Middle frontal gyrus (tissue), 1 donor: ENCODE measurements at regions not wholly inside any gene's neighbourhood (a gene's known extent, or its start where the extent isn't known, plus 50 kb on each side); places are given as distances from the start of the nearest gene placed in this dataset.
"Not testable (repeated sequence)": the region's sequence is repeated elsewhere in the genome, so short reads cannot be mapped to it uniquely, and the experiment has no call there.

ENCODE experiments used
- DNase-seq: peaks from one replicate; pipeline ENCODE4 v3.0.0-alpha.2; 2015; ENCODE audit warnings: low spot score; ENCODE audit errors: extremely low spot score

DNA sequence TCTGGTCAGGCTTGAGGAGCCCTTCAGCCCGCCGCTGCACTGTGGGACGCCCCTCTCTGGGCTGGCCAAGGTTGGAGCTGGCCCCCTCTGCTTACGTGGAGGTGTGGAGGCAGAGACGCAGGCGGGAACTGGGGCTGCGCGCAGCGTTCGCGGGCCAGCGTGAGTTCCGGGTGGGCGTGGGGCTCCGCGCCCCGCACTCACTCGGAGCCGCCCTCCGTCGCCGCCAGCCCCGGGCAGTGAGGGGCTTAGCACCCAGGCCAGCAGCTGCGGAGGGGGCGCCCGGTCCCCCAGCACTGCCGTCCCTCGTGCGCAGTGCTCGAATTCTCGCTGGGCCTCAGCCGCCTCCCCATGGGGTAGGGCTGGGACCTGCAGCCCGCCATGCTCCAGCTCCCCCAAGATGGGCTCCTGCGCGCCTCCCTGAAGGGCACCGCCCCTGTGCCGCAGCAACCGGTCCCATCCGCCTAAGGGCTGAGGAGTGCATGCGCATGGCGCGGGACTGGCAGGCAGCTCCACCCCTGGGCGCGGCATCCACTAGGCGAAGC, 695.9 kb downstream of the EPHA7 start:
- DNase-seq = no peak

GRCh38 chr6:92719773-92720172, 699.6 kb downstream of the EPHA7 start:
- no peak for DNase-seq

GRCh38 chr6:92716638-92717037, 702.7 kb downstream of the EPHA7 start:
- DNase-seq = no peak

DNA sequence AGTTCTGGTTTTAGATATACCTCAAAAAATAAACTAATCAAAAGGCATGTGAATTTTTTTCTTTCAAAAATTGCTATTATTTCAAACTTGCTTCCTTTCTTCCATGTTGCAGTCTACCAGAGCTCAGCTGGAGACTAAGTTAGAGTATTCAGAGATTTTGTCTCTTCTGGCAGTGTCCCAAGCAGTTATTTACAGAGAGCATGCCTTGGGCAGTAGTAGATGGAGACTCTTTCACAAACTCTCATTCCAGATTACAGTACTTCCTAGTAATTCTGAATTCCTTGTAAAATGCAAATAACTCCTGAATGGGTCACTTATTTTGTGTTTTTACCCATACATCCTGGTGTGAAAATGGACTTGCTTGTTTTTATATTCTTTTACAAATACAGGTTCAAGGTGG, 703.4 kb downstream of the EPHA7 start:
- DNase-seq = no peak

- DNase-seq = no peak
Observed at GRCh38 chr6:92714346-92714745, 705.0 kb downstream of the EPHA7 start.

DNA sequence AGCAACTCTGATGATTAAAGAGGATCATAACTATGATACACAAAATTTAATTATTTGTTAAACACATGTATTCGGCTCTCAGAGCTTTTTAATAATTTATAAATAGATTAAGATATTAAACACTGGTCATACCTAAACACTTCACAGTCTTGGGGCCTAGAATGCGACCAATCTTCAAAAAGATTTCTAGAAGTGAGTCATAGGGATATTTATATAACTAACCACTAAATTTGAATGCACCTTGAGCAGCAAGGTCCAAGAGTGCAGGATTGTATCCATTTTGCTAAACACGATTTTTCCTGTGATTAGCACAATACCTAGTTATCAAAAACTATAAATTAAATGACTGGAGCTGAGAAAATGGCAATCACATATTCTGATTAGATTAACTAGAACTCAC, 709.3 kb downstream of the EPHA7 start:
- DNase-seq = no peak

- no peak for DNase-seq
Observed at GRCh38 chr6:92708945-92709344, 710.4 kb downstream of the EPHA7 start.

DNA sequence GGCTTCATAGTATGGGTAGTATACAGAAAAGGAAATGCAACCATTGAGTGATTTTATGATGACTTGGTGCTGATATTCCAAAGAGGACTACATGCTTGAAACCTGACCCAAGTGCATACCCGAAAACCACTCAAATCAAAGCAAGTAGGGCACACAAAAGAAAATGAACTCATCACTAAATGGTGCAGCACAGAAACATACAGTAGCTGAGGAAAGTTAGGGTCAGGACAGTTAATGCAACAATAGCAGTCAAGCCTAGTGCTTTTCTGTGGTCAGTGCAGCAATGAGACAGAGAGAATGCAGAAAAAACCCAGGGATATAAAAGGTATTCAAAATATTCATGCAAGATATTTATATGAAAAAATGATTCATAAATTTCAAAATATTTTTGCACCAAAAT, 711.1 kb downstream of the EPHA7 start:
- no peak for DNase-seq

GRCh38 chr6:92706976-92707375, 712.4 kb downstream of the EPHA7 start:
- no peak for DNase-seq

DNA sequence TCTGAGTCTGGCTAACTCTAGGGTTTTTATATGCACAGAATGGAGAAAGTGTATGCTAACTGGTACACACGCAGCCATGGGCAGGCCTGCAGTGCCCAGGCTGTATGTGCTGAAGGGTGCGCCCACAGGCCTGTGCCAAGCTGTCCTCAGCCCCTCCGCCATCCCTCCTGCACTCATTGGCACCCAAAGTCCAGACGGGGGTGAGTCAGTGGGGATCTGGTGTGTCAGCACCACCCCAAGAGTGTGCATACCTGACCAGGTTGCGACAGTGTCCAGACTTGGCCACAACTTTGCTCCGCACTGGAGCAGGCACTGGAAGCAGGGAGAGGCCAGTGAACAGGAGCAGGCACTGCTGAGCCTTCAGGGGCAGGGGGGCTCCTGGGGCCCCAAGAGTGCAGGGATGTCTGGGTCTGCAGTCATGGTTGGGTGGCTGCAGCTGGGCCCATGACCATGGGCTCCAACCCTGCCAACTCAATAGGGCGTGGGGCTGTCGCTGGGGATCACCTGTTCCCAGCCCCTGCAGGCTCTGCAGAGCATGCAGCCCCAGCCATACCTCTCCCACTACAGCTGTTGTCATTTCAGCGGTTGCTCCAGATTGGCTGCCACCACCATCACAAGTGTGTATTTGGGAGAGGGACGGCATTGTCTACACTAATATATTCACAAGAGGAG, 717.8 kb downstream of the EPHA7 start:
- no peak for DNase-seq

DNA sequence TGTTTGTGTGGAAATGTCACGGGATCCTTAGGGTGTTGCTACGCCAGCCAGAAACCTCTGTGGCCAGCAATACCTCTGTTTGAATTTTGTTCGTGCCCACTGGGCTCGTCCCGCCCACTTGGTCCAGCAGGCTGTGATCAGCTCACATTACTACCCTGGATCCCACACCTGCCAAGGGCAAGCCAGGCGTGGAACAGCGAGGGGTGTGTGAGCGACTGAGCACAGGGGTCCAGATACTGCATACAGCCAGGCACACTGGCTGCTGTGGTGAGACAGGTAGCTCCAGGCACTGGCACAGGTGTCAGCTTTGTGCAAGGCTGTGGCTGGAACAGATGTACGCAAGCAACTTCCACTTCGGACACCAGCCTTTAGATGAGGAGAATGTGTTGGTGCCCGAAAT, 718.9 kb downstream of the EPHA7 start:
- no peak for DNase-seq

DNA sequence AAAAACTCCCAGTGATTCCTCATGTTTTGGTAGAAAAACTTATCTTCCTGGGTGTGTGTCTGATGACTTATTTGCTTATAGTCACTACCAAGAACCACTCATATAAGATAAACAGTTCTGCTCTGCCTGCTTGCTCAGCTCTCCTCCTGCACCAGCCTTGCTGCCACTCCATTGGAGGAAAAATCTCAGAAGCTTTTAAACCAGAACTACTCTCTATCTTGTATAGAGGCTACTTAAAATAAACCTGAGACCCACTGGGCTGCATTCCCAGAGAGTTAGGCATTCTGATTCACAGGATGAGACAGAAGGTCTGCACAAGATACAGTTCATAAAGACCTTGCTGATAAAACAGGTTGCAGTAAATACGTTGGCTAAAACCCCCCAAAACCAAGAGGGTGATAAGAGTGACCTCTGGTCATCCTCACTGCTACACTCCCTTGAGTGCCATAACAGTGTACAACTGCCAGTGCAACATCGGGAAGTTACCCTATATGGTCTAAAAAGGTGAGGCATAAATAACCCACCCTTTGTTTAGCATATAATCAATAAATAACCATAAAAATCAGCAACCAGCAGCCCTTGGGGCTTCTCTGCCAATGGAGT, 728.3 kb downstream of the EPHA7 start:
- DNase-seq = no peak

DNA sequence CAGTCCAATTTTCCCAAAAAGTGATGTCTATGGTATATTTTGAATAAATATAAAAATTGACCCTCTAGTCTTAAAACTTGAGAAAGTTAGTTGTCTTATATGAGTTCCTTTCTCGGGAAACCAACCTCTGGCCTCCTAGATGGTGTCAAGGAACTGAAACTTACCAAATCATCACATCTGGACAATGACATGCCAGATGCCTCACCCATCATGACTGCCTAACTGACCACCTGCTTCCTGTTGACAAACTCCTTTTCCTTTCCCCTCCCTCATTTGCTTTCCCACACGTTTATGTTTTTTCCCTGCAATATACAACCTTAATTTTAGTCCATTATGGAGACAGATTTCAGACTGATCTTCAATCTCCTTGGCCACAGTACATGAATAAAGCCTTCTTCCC, 731.0 kb downstream of the EPHA7 start:
- DNase-seq = no peak

- no peak for DNase-seq
Observed at GRCh38 chr6:92687278-92687677, 732.1 kb downstream of the EPHA7 start.

GRCh38 chr6:92684386-92684785, 735.0 kb downstream of the EPHA7 start:
- DNase-seq = no peak

DNA sequence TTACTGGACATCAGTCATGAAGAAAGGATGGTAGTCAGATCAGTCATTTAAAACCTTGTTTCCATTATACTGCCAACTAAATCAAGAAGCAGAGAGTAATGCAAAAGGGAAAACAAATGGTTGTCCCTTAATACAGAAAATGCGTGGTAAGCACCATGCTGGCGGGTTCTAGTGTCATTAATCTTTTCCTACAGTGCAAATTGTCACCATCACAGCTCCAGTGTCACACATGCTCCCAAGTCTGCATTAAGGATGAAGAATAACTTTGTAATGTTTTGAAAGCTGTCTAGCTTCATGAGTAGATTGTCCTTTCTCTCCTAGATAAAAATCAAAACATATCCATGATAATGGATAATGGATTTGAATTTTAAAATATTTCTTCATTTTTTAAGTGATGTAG, 735.6 kb downstream of the EPHA7 start:
- no peak for DNase-seq

GRCh38 chr6:92682516-92683398, 736.6 kb downstream of the EPHA7 start:
- DNase-seq = no peak

GRCh38 chr6:92681401-92681800, 738.0 kb downstream of the EPHA7 start:
- no peak for DNase-seq

- not testable (repeated sequence) for DNase-seq
Observed at GRCh38 chr6:92671462-92671861, 747.9 kb downstream of the EPHA7 start.

DNA sequence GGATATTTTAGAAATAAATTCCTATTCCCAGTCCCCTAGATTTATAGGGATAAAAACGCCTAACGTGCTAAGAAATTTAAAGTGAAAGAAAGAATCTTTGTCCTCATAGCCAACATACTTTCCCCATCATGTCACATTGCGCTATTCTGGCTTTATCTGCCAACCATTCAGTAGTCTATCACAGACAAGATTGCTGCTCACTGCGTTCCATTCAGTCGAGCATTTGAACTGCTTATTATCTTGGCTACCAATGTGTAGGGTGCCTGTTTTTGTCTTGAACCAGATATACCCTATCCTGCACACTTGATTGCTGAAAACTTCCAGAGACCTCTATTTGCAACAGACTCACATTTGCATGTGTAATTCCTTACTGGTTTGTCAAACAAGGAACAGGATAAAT, 751.5 kb downstream of the EPHA7 start:
- no peak for DNase-seq

DNA sequence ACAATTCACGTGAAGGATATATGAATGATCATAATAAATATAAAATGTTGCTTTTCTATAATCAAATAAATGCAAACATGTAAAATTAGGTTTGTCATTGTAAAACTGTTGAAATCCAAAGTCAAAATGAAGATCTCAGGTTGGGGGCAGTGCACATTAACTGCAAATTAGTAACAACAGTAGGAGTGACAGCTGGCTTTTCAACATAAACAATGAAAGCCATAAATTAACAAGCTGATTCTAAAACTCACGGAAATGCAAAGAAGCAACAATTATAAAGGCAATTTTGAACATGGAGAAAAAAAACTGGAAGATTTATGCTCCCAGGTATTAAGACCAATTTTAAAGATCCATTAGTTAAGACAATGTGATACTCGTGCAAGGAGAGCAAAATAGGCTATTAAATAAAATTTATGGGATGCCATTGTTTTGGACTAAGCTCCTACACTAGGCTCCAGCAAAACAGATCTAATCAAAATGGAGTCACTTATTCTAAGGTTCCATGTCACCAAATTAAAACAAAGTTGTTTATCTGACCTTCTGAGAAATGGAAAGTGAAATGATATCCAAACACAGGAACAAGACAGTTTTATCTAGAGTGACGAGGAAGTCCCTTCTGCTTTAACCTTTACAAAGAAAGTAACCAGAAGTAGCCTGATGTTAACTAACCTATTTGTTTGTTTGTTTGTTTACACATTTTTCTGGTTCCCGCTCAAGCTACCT, 770.8 kb downstream of the EPHA7 start:
- DNase-seq = no peak

DNA sequence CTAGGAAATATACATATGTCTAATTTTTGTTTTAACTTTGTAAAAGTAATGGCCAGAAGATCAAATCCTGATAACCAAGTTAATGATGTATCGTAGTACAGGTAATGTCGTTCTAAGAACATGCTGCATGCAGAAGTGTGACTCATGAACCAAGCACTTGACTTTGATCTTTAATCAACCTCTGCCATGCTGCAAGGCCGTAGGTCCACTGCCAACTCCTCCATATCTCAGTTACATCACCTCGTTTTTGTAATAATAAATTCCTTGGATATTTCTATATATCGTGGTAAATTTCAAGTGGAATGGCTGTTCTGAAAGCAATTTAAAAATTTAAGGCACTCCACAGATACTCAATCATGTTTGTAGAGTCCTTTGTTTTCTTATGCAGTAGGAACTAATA, 771.7 kb downstream of the EPHA7 start:
- no peak for DNase-seq
